ENCODE measurements at regions not wholly inside any gene's neighbourhood (a gene's known extent, or its start where the extent isn't known, plus 50 kb on each side); places are given as distances from the start of the nearest gene placed in this dataset.

DNA sequence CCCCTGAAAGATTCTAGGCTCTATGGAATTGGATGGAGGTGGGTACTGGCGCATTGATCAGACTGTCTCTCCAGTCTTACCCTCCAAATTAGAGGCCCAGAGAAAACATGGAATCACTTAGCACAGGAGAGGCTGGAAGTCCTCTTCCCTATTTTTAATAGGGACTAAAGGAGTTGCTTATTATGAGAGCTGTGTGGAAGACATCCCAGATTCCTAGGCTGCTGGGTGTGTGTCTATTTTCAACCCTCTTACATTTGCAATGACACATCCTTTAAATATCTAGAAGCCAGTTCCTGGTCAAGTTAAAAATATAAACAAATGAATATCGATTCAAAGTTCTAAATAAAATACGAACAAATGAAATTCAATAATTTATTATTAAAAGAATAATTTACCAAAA is 58.3 kb upstream of the ARID2 start:
- Mint-ChIP-seq H3K4me1 (no peaks in the 10 kb centered on the region), H3K27me3 (ENCODE audit: low read depth) (no peaks in the 10 kb centered on the region), H3K9me3 (no peaks in the 10 kb centered on the region), H3K27ac (no peak overlapping the region), H3K4me3 (no peak overlapping the region), H3K36me3 (ENCODE audit: low read depth) (no peaks in the 10 kb centered on the region)
- TF ChIP-seq, protein P1, sequence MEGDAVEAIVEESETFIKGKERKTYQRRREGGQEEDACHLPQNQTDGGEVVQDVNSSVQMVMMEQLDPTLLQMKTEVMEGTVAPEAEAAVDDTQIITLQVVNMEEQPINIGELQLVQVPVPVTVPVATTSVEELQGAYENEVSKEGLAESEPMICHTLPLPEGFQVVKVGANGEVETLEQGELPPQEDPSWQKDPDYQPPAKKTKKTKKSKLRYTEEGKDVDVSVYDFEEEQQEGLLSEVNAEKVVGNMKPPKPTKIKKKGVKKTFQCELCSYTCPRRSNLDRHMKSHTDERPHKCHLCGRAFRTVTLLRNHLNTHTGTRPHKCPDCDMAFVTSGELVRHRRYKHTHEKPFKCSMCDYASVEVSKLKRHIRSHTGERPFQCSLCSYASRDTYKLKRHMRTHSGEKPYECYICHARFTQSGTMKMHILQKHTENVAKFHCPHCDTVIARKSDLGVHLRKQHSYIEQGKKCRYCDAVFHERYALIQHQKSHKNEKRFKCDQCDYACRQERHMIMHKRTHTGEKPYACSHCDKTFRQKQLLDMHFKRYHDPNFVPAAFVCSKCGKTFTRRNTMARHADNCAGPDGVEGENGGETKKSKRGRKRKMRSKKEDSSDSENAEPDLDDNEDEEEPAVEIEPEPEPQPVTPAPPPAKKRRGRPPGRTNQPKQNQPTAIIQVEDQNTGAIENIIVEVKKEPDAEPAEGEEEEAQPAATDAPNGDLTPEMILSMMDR (IDR thresholded peaks at IDR 0.05; ENCODE audit: unreplicated experiment in 3 of 3) = no peak

DNA sequence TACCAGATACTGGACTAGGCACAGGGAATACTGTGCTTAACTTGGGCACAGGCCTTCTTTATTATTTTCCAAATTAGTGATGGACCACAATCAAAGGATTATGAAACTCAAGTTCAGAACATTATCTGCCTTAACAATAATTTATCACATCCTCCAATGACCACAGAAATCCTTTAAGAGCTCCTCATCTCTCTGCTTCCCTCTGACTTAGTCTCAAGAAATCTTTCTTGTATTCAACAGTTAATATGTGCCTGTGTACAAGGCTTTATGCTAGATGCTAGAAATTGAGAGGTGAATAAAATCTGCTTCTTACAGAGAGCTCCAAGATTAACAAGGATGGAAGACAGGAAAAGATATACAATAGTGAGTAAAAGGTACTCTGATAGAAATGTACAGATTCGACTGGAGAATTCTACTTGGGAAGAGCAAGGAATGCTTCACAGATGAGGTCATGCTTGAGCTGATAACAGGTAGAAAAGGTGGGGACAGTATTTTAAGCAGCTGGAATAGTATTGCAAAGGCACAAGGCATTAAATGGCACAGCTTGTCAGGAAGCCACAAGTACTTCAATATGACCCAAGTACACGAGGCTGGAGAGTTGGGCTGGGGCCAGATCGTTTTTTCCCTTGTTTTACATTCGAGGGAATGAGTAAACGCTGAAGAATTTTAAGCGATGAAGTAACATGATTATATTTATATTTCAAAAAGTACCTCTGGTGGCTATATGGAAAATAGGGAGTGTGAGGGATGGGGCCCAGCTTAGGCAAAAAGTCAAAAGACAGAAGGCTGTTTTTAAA is 55.1 kb upstream of the ARID2 start:
- no peak overlapping the region for H3K4me3 Mint-ChIP-seq
- TF ChIP-seq, protein P1 (IDR thresholded peaks at IDR 0.05; ENCODE audit: unreplicated experiment in 3 of 3) = no peak
- no peaks in the 10 kb centered on the region for H3K36me3 Mint-ChIP-seq (ENCODE audit: low read depth)
- no peaks in the 10 kb centered on the region for H3K27me3 Mint-ChIP-seq (ENCODE audit: low read depth)
- no peaks in the 10 kb centered on the region for H3K4me1 Mint-ChIP-seq
- no peaks in the 10 kb centered on the region for H3K9me3 Mint-ChIP-seq
- no peak overlapping the region for H3K27ac Mint-ChIP-seq

DNA sequence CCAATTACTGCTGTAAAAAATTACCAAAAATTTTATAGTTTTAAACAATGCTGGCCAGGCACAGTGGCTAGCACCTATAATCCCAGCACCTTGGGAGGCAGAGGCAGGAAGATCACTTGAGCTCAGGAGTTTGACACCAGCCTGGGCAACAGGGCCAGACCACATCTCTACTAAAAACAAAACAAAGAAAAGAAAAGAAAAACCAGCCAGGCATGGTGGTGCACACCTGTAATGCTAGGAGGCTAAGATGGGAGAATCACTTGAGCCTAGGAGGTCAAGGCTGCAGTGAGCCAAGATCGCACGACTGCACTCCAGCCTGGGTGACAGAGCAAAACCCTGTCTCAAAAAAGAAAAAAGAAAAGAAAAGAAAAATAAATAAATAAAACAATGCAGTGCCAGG is 54.0 kb upstream of the ARID2 start:
- Mint-ChIP-seq H3K4me1 (no peaks in the 10 kb centered on the region), H3K27ac (no peak overlapping the region), H3K4me3 (no peak overlapping the region), H3K9me3 (no peaks in the 10 kb centered on the region), H3K36me3 (ENCODE audit: low read depth) (no peaks in the 10 kb centered on the region), H3K27me3 (ENCODE audit: low read depth) (no peaks in the 10 kb centered on the region)
- TF ChIP-seq, protein P1 (IDR thresholded peaks at IDR 0.05; ENCODE audit: unreplicated experiment in 3 of 3) = no peak

Data from nephron (organoid).